ENCODE measurements at regions not wholly inside any gene's neighbourhood (a gene's known extent, or its start where the extent isn't known, plus 50 kb on each side); places are given as distances from the start of the nearest gene placed in this dataset.
"Not testable (repeated sequence)": the region's sequence is repeated elsewhere in the genome, so short reads cannot be mapped to it uniquely, and the experiment has no call there.

DNA sequence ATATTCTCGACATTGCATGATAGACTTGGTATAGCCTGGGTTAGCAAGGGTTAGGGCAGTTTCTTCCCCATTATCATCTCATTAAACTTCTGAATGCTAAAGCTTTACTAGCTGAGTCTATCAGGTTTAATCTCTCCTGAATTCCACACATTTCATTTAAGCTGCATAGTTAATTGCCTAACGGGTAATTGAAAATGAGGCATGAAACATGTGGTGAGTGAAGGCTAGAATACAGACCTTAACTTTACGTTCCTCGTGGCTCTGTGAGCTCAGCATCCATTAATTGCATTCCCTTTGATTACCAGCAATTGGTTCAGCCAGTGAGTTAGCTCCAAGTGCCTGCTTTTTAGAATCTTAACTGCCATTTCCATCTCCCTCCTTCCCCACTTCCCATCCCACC lies 126.5 kb upstream of the MEX3C start:
- DNase-seq (ENCODE audit: low read depth in 3 of 3, low spot score in 2 of 3): no peak

DNA sequence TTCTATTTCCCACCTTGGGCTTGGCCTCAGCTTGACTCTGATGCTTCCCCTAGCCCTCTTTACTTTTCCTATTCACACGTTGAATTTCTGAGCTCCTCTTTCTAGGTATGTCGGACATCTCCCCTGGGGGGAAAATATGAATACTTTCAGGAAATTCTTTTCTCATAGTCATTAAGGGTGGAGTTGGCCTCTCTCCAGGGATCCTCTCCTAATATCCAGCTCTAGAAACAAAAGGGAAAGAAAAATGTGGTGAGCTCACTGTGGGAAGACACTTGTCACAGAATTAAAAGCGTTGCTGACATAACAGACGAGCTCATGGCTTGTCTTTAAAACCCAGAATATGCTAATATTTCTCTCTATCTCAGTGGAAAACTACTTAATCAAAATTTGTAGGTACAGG lies 132.7 kb upstream of the MEX3C start:
- no peak for DNase-seq (ENCODE audit: low read depth in 3 of 3, low spot score in 2 of 3)

DNA sequence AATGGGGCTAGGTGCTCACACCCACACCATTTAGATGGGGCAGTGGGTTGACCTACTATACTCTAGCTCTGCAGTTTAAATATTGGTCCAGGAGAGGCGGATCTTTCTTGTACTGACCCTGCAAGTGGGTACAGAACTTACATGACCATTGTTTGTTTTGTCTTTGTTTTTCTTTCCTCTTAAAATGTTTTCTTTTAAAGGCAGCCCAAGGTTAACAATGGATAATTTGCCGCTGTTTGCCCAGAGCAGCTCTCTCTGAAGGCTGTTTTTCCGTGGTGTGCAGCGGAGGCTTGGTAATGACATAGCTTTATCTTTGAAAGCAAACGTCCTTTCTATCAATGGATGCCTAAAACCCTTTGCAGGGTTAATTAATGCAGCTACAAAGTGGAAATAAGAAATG lies 133.3 kb upstream of the MEX3C start:
- DNase-seq (ENCODE audit: low read depth in 3 of 3, low spot score in 2 of 3): no peak

DNA sequence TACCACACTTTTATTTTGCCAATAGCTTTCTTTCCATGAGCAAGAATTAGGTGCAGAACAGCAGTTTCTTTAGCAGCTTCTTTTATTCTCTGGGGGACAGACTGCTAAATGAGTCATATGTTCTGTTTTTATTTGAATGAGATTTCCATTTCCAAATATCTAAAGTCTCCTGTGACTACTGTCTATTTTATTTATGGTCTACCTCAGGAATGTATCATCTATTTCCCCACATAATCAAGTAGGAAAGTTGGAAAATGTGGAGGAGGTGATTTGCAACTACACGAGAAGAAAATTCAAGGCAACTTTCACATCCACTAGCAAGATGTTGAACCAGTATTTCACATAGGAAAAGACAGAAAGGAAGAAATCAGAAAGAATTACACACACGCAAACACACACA lies 139.9 kb upstream of the MEX3C start:
- DNase-seq (ENCODE audit: low read depth in 3 of 3, low spot score in 2 of 3): no peak

DNA sequence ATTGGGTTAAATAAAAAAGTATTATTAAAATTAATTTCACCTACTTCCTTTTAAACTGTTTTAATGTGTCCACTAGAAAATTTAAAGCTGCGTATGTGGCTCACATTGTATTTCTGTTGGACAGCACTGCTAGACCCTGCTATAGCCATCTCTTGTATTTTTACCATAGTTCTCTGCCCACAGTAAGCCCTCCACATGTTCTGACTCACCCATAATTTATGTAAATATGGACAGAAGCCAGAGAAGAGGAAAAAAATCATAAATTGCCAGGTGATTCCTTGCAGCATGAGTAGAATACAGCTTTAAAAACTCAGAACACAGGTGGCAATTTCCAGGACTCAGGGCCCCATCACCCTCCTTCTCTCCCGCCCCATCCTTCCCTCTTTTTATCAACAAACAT lies 142.4 kb upstream of the MEX3C start:
- no peak for DNase-seq (ENCODE audit: low read depth in 3 of 3, low spot score in 2 of 3)

DNA sequence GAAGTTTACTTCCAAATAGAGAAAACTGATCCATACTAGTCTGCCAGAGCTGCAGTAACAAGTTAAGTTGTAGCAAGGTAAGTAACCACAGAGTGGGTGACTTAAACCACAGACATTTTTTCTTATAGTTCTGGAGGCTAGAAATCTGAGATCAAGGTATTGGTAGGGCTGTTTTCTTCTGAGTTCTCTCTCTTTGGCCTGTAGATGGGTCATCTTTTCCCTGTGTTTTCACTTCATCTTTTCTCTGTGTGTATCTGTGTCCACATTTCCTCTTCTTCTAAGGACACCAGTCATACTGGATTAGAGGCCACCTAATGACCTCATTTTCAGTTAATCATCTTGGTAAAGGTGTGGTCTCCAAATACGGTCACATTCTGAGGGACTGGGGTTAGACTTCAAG lies 142.9 kb upstream of the MEX3C start:
- no peak for DNase-seq (ENCODE audit: low read depth in 3 of 3, low spot score in 2 of 3)

DNA sequence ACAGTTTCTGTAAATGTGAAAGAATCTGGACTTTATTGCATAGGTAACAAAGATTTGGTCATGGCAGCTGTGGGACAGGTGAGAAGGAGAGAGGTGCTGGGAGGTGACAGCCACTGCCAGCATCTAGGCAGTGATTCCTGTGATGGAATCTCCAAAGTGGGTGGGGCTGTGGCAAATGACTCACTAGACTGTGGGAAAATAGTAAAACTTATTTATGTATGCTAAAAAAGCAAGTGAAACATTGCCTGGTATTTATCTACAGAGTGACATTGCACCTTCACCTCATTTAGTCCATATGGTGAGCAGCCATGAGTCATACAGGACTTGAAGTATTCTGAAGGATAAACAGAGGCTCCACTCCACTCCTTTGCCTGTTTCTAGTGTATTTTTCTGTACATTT lies 145.3 kb upstream of the MEX3C start:
- DNase-seq (ENCODE audit: low read depth in 3 of 3, low spot score in 2 of 3): no peak

DNA sequence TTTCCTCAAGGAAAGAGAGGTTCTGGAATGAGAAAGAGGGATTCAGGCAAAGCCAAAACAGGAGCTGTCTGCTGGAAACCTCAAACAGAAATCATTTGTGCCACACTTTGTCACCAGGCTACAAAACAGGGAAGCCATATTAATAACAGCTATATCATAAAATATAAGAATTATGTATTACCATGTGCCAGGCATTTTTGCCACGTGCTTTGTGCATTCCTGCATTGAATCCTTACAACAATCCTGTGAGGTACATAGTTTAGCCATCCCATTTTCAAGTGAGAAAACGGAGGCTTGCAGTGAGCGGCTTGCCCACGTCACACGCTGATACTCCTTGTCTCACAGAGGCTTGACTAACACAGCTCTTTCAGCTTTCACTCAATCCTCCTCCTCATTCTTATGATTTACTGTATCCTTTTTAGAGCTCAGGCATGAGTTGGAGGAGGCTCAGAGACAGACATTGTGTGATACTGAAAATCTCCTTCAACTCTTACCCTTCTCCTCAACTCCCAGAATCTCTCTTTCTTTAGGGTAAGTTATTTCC lies 148.4 kb upstream of the MEX3C start:
- no peak for DNase-seq (ENCODE audit: low read depth in 3 of 3, low spot score in 2 of 3)

DNA sequence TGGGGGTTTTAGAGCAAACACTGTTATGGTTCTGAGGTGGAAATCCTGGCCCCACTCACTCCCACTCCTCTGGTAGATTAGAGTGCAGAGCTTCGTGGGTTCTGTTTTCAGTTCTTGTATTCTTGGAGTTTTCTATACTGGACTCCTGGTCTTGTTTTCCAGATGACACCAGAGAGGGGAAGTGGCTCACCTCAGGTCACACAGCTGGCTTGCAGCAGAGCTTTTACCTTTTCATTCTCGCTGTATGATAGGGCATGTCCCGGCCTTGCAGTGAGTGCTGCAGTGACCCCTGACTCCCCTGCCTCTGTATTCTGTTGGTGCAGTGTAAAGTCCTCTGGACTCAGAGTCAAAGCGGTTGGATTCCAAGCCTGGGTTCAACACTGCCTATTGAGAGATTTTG lies 148.9 kb upstream of the MEX3C start:
- no peak for DNase-seq (ENCODE audit: low read depth in 3 of 3, low spot score in 2 of 3)

DNA sequence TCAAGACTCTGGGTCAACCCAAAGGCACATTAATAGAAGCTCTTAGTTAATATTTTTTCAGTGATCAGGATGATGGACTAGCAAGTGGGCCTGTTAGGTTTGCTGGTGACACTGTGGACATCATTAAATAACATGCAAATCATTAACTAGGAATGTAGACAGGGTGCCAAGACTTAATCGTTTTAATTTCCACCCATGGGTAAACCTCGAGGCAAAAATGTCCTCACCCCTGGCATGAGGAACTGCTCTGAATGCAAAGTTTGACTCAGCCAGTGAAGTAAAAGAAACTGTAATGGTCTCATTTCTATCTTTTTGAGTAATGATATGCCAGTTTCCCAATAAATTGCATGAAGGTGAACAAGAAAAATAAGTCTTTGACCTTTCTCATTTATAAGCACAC lies 152.6 kb upstream of the MEX3C start:
- no peak for DNase-seq (ENCODE audit: low read depth in 3 of 3, low spot score in 2 of 3)

DNA sequence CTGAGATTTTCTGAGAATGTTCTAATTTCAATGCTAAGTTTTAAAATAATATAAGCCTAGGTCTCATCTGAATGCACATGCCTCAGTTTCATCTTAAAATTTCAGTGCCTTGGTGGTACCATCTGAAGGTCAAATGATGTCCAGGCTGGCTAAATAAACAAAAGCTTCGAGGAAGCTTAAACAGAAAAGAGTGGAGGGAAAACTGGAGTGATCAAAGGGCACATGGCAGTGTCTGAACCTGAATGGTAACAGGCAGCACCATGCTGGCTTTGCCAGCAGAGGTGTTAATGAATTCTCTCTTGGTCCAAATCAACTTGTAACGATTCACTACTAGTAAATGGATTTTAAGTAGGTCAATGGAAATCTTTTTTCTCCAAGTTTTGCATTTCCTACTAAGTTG lies 158.4 kb upstream of the MEX3C start:
- no peak for DNase-seq (ENCODE audit: low read depth in 3 of 3, low spot score in 2 of 3)

DNA sequence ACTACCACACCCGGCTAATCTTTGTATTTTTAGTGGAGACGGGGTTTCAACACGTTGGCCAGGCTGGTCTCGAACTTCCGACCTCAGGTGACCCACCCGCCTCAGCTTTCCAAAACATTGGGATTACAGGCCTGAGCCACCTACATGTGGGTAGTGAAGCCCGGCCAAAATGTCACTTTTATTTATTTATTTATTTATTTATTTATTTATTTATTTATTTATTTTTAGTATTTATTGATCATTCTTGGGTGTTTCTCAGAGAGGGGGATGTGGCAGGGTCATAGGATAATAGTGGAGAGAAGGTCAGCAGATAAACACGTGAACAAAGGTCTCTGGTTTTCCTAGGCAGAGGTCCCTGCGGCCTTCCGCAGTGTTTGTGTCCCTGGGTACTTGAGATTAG lies 162.8 kb upstream of the MEX3C start:
- not testable (repeated sequence) for DNase-seq (ENCODE audit: low read depth in 3 of 3, low spot score in 2 of 3)

DNA sequence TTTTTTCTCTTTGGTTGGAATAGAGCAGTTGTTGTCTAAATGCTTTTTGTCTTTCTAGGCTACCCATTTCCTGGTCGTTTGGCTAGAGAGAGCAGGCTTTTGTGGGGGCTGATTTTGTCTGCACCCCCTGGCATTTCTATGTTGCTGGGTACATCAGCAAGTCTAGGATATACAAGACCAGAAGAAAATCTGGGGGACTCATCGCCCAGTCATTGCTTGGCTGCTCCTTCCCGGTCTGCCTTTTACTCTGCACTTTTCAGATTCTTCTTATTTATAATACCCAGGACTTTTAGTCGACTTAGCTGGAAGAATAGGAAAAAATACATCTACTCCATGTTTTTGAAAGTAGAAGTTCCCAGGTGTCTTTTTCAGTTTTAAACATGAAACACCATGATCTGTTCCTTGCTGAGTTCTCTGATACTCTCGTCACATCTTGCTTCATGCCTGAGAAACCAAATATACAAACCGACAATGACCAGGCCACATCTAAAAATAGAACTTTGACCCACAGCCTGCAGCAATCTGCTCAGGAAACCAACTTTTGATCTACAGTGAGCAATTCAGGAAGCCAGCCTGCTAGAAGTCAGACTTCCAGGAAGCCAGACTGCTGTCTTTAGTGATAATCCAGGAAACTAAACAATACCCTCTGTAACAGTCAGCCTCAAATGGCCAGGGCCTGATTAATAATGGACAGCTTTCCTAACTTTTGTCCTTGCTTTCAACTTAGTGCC lies 163.8 kb upstream of the MEX3C start:
- no peak for DNase-seq (ENCODE audit: low read depth in 3 of 3, low spot score in 2 of 3)

DNA sequence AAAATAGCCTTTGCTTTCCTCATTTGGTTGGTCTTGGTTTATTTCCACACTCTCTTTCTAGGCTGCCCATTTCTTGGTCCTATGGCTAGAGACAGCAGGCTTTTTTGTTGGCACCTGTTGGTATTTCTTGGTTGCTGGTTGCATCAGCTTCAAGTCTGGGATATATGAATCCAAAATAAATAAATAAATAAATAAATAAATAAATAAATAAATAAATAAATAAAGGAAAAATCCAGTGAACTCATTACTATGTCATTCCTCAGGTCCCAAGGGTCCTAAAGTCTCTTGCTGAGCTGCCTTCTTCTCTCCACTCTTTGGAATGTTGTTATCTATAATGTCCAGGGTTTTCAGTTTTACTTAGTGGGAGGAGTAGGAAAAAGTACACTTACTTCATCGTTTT lies 165.9 kb upstream of the MEX3C start:
- DNase-seq (ENCODE audit: low read depth in 3 of 3, low spot score in 2 of 3): no peak

DNA sequence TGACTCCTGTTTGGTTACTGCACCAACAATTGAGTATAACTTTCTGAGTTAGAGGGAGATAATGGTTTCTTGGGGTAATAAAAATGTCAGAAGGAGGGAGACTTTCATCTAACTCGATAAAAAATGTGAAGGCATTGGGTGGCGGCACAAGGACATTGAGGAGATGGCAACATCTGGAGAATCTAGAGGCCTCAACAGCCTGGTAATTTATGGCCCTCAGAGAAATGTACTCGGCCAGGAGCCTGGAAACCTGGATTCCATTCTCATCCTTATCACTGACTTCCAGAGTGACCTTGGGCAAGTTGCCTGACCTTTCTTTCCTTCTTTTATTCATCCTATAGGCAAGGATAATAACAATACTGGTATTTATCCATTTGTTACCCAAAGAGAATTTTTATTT lies 173.5 kb upstream of the MEX3C start:
- no peak for DNase-seq (ENCODE audit: low read depth in 3 of 3, low spot score in 2 of 3)

DNA sequence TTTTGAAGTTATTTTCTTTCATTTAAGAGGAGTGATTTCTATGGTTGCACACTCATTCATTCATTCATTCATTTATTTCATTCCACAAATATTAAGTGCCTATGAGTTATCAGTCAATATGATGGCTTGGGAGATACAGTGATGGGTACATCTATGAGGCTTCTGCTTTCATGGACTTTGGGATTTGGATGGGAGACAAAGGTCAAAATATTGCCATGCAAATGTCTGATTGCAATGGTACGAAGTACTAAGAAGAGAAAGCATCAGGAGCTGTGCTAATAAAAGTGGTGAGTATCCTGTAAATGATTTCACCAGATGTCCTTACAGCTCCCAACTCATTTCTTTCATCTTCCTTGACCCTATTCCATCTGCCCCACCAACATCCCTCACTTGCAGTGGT lies 174.4 kb upstream of the MEX3C start:
- DNase-seq (ENCODE audit: low read depth in 3 of 3, low spot score in 2 of 3): no peak

DNA sequence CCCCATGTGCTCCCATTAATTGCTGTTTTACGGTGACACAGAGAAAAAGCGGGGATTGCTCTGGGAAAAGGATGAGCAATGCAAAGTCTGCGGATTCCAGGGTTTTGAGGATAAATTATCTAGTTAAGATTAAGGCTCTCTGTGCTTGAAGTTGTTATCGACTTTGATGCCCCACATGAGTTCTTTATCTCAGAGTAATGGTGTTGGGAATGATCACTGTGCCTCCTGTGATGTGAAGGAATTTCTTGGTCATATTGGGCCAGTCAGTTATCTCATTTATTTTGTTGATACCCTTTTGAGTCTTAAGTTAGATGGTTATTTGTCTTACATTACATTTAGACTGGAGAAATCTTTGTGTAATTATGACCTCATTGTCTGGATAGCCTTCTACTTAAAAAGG lies 184.6 kb upstream of the MEX3C start:
- DNase-seq (ENCODE audit: low read depth in 3 of 3, low spot score in 2 of 3): no peak

DNA sequence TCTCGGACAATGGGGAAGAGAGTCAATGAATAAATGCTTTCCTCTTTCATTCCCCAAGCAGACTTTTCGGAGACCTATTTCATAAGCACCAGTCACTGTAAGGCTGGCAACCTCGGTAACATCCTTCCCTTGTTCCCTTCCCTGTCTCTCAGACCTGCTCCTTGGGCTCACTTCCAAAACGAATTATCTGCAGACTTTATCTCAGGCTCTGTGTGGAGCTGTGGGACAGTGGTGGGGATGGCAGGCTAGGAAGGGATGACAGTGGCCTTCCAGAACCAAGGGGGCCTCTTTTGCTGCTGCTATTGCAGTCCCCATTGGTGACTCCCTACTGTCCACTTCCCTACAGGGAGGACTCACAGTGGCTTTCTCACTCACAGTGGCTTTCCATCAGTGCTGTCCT lies 185.6 kb upstream of the MEX3C start:
- DNase-seq (ENCODE audit: low read depth in 3 of 3, low spot score in 2 of 3): no peak

DNA sequence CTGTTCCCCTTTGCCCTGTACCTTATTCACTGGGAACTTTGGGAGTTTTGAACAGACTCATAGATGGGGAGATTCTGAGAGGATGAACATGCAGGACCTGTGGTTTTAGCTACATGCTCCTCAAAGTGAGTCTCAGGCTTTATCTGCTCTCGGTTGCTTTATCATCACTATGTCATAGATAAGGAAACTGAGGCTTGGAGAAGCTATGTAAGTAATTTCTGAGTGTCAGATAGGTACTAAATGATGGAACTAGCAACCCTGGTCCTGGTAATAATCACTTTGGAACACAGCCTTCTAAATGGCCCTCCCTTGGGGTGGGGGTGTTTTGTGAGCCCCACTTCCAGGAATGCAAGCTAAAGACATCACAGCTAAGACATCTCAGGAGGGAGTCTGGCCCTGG lies 186.2 kb upstream of the MEX3C start:
- no peak for DNase-seq (ENCODE audit: low read depth in 3 of 3, low spot score in 2 of 3)

DNA sequence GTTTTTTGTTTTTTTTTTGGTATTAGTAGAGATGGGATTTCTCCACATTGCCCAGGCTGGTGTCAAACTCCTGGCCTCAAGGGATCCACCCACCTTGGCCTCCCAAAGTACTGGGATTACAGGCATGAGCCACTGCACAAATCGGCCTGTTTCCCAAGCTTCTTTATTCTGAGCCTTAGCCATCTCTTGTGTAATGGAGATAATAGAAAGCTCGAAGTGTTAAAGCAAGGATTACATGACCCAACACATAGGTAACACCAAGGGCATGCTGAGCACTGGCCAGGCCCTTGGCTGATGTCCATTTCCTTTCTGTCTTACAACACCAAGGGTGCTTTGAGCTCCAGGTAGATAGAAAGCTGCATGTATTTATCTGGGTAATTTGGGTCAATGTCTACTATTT lies 187.8 kb upstream of the MEX3C start:
- DNase-seq (ENCODE audit: low read depth in 3 of 3, low spot score in 2 of 3): no peak

DNA sequence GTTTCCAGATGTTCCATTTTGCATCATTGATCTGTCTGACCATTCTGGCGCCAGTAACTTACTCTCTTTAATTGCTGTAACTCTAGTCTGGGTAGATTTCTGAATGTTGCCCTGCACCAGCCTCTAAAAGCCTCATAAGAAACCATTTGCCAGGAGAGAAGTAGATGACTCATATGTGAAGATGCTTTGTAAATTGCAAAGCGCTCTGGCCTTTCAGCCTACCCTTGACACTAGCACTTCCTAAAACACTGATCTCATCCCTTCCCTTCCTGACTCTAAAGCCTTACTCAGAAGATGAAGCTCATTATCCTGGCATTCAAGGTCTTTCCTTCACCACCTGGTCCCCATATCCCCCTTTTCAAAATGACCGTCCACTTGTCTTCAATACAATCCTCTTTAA lies 193.2 kb upstream of the MEX3C start:
- no peak for DNase-seq (ENCODE audit: low read depth in 3 of 3, low spot score in 2 of 3)

DNA sequence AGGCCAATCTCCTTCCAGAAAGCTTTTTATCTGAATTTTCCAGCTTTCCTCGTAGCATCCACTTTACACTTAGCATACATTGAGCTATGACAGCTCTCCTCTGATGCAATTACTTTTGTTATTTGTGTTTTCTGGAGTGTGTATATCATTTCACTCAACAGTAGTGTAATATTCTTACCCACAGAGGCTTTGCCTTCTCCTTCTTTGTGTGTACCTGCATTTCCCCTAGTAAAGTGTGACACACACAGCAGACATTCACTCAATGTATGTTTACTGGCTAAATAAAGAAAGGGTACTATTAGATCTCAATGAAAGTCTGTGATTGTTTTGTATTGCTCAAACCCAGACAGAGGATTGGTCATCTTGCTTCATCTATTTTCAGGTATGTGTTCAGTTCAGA lies 193.7 kb upstream of the MEX3C start:
- DNase-seq (ENCODE audit: low read depth in 3 of 3, low spot score in 2 of 3): no peak

DNA sequence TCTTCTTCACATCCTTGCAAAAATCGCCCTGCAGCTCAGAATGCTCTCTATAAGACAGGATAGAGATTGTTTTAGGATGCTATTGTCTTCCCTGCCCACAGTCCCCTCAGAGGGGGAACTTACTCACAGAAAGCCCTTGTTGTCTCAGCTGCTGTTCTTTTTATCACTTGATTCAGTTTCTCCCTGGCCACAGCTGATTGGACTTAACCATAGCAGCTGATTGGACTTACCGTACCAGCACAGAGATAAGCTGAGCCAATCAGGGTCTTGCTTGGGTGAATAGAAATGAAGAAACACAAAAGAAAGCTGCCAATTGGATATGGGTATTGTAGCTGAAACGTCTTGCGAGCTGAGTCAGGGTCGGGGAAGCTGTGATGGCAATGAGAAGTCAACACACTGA lies 194.2 kb upstream of the MEX3C start:
- DNase-seq (ENCODE audit: low read depth in 3 of 3, low spot score in 2 of 3): no peak
